HepG2 (cell line): ENCODE measurements at regions not wholly inside any gene's neighbourhood (a gene's known extent, or its start where the extent isn't known, plus 50 kb on each side); places are given as distances from the start of the nearest gene placed in this dataset.

Experiments used
- BORCS8-MEF2B ChIP-seq: sonication (generic); formaldehyde crosslinking; IDR thresholded peaks from 2 replicates; pipeline ENCODE4 v1.8.0; 2022; ENCODE audit warnings: mild to moderate bottlenecking, missing genetic modification reagents
- CEBPZ ChIP-seq: IDR thresholded peaks from 2 replicates; pipeline ENCODE4 v1.6.1; 2012; ENCODE audit warnings: low read length, improper control_type of control experiment
- CTCF ChIP-seq: sonication (generic); formaldehyde crosslinking; IDR thresholded peaks from 2 replicates; pipeline ENCODE4 v1.5.0; 2020; ENCODE audit warnings: mild to moderate bottlenecking, missing genetic modification reagents, moderate library complexity
- FOXK2 ChIP-seq: fragments of 450-650 bp; IDR thresholded peaks from 2 replicates; pipeline ENCODE4 v1.6.1; 2016
- JUND ChIP-seq: sonication (generic); formaldehyde crosslinking; IDR thresholded peaks from 2 replicates; pipeline ENCODE4 v1.8.0; 2022; ENCODE audit warnings: mild to moderate bottlenecking, missing genetic modification reagents
- MTF1 ChIP-seq: sonication (generic); formaldehyde crosslinking; IDR thresholded peaks from 2 replicates; pipeline ENCODE4 v1.5.0; 2020; ENCODE audit warnings: missing genetic modification reagents
- ZBTB26 ChIP-seq: IDR thresholded peaks from 2 replicates; pipeline ENCODE4 v1.6.1; 2016; ENCODE audit warnings: missing compliant biosample characterization, missing genetic modification reagents, borderline replicate concordance
- ZNF740 ChIP-seq: sonication (generic); formaldehyde crosslinking; IDR thresholded peaks from 2 replicates; pipeline ENCODE4 v1.4.0; 2020; ENCODE audit warnings: missing genetic modification reagents

- TF ChIP-seq JUND (CRISPR knock-in tag) (no peak), CEBPZ (no peak), FOXK2 (no peak), ZNF740 (no peak), ZBTB26 (no peak), MTF1 (CRISPR knock-in tag) (no peak), BORCS8-MEF2B (CRISPR knock-in tag) (no peak), CTCF (CRISPR knock-in tag) (no peak)
Observed at GRCh38 chr4:117796677-117797076, 237.6 kb upstream of the NDST3 start.
